Urinary bladder (tissue), 3 donors: ENCODE measurements at regions not wholly inside any gene's neighbourhood (a gene's known extent, or its start where the extent isn't known, plus 50 kb on each side); places are given as distances from the start of the nearest gene placed in this dataset.
A peak's percentile ranks its signal among the peaks of the same experiment; 100 is the strongest.

Experiments used
- DNase-seq: peaks from one replicate; pipeline ENCODE4 v3.0.0-alpha.2; 2015; ENCODE audit errors: extremely low spot score
- H3K27ac ChIP-seq: one replicate; pipeline ENCODE4 v1.5.1; 2013; ENCODE audit warnings: low read depth, mild to moderate bottlenecking, moderate library complexity
- H3K36me3 ChIP-seq: one replicate; pipeline ENCODE4 v1.6.1; 2013; ENCODE audit warnings: mild to moderate bottlenecking, moderate library complexity; ENCODE audit not compliant: insufficient read depth
- H3K4me1 ChIP-seq: one replicate; pipeline ENCODE4 v1.6.1; 2013; ENCODE audit warnings: mild to moderate bottlenecking, moderate library complexity; ENCODE audit not compliant: insufficient read depth
- H3K4me3 ChIP-seq: one replicate; pipeline ENCODE4 v1.5.1; 2013; ENCODE audit warnings: low read depth, low read length
- WGBS: extraction: QIAGEN DNeasy Blood & Tissue Kit; methylation state at CpG from one replicate; pipeline ENCODE4 v1.1.7; 2013; 5-methylcytosine and 5-hydroxymethylcytosine counted together
- donor health status: healthy with polysubstance abuse.
- donor health status: healthy.

- Histone ChIP-seq H3K4me1 (no peaks in the 10 kb centered on the region), H3K36me3 (no peaks in the 10 kb centered on the region), H3K27ac (no peak overlapping the region), H3K4me3 (no peak overlapping the region)
- 76% methylated on average over 3 of the region's 3 CpGs for WGBS
- DNase-seq, result no peak
These were observed 391.1 kb upstream of the MEX3C start for GRCh38 chr18:51588616-51589015.

DNA sequence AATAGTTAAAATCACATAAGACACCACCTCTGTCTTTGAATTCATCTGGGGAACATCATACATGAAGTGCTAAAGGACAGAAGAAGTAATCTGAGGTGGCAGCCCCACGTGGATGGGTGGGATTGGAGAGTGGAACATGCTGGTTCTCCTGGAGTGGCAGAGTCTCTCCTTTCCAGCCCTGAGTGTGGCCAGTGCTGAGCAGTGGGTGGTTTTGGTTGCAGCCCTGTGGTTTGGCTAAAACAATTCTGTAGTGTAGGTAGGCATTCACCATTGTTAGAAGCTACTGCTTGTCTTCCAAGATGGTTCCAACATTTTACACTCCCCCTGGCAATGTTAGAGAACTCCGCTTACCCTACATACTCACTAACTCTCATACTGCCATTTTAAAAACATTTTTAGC, 396.4 kb upstream of the MEX3C start:
- no peaks in the 10 kb centered on the region for H3K4me1 ChIP-seq
- WGBS, result 65% methylated on average over 2 of the region's 2 CpGs
- no peak overlapping the region for H3K27ac ChIP-seq
- no peaks in the 10 kb centered on the region for H3K36me3 ChIP-seq
- H3K4me3 ChIP-seq, result no peak overlapping the region
- DNase-seq, result no peak

GRCh38 chr18:51603111-51603510, 405.6 kb upstream of the MEX3C start:
- H3K4me1 ChIP-seq, result no peaks in the 10 kb centered on the region
- no peak for DNase-seq
- no peak overlapping the region for H3K27ac ChIP-seq

GRCh38 chr18:51603551-51603950, 406.1 kb upstream of the MEX3C start:
- no peak overlapping the region for H3K27ac ChIP-seq
- H3K4me1 ChIP-seq, result no peaks in the 10 kb centered on the region
- no peak for DNase-seq
- H3K36me3 ChIP-seq, result no peaks in the 10 kb centered on the region
- no peak overlapping the region for H3K4me3 ChIP-seq
- 41% methylated on average over 4 of the region's 4 CpGs for WGBS

More at GRCh38 chr18:51603111-51603510, 405.6 kb upstream of the MEX3C start:
- no peaks in the 10 kb centered on the region for H3K36me3 ChIP-seq
- H3K4me3 ChIP-seq, result no peak overlapping the region

GRCh38 chr18:51610481-51610880, 413.0 kb upstream of the MEX3C start:
- no peaks in the 10 kb centered on the region for H3K36me3 ChIP-seq
- peaks cover 3% of the 10 kb centered on the region for H3K4me1 ChIP-seq
- H3K4me3 ChIP-seq, result no peak overlapping the region
- DNase-seq, result no peak
- WGBS, result 67% methylated on average over 1 of the region's 1 CpG
- H3K27ac ChIP-seq, result no peak overlapping the region

GRCh38 chr18:51611326-51611725, 413.8 kb upstream of the MEX3C start:
- Histone ChIP-seq H3K27ac (no peak overlapping the region), H3K4me1 (peaks cover 3% of the 10 kb centered on the region), H3K4me3 (no peak overlapping the region), H3K36me3 (no peaks in the 10 kb centered on the region)
- no peak for DNase-seq
- whole genome bisulfite sequencing, result 74% methylated on average over 1 of the region's 1 CpG

DNA sequence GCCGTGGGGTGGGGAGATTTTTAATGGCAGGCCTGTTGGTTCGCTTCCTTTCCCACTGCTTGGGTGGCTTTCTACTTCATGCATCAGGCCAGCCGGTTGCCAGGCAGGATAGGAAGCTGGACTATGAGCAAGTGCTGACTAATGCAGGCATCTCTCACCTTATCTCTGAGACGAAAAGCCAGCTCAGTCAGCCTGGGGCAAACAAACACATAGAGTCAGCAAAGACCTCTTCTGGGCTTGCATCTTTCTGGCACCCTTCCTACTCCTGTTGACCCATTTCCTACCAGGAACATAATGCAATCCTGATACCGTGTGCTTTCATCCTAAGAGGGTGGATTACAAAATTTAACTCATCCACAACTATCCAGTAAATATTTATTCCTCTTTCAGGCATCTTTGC, 416.6 kb upstream of the MEX3C start:
- peaks cover 3% of the 10 kb centered on the region for H3K4me1 ChIP-seq
- no peak overlapping the region for H3K4me3 ChIP-seq
- no peaks in the 10 kb centered on the region for H3K36me3 ChIP-seq
- DNase-seq, result no peak
- no peak overlapping the region for H3K27ac ChIP-seq
- 41% methylated on average over 5 of the region's 5 CpGs for WGBS

DNA sequence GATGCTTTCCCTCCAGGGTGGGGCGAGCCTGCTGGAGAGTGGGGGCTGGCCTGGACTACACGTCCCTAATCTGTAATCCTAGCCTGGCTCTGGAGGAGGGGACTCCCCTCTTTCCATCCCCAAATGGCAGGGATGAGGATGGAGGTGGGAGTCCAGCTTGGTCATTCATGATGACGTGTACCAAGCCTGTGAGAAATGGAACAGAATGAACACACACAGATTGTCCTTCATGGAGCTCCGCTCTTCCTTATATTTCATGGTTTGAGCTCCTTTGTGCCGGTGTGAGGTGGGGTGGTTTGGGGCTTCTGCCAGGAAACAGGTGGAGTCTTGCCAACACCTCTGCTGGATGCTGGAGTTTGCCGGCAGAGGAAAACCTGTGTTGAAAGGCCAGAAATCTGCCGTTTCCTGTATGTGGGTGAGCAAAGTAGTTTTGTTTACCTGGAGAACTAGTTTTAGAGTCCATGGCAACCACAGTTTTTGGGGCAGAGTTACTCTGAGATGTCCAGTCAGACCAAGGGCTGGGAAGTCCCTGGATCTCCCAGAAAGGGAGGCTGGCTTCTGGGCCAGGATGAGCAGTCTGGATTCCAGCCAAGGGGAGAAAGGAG, 417.6 kb upstream of the MEX3C start:
- Histone ChIP-seq H3K36me3 (no peaks in the 10 kb centered on the region), H3K4me1 (peaks cover 3% of the 10 kb centered on the region), H3K4me3 (no peak overlapping the region), H3K27ac (no peak overlapping the region)
- 51% methylated on average over 7 of the region's 7 CpGs for WGBS
- no peak for DNase-seq

GRCh38 chr18:51617167-51617566, 419.7 kb upstream of the MEX3C start:
- 47% methylated on average over 4 of the region's 4 CpGs for WGBS
- no peak overlapping the region for H3K4me3 ChIP-seq
- no peak overlapping the region for H3K27ac ChIP-seq
- H3K36me3 ChIP-seq, result no peaks in the 10 kb centered on the region
- no peak for DNase-seq
- H3K4me1 ChIP-seq, result peaks cover 3% of the 10 kb centered on the region

DNA sequence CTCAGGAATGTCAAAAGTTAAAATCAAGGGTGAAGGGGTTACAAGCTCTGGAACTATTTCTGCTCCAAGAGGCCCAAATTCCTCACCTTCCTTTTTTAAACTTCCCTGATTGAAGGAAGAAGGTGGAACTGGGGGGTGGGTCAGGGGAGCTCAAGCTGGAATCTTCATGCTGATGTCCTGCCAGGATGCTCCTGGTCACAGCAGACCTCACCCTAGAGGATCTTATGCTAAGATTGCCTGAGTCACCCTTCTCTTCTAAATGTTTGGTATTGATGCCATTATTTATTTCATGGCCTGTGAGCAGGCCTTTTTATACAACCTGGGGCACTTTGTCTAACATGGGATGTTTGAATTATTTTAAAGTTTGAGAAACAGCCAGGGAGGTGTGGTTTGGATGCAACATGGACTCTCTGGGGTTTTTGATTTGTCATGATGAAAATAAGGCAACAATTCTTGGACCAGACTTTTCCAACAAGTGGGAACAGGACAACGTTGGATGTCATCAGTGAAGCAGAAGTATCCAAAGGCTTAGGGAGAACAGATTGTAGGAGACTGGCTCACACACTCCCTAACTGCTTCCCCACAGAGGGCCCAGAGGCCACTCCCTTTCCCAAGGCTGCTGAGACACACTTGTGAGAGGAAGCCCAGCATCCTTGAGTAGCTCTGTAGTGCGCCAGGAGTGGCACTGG, 420.2 kb upstream of the MEX3C start:
- no peaks in the 10 kb centered on the region for H3K36me3 ChIP-seq
- 71% methylated on average over 2 of the region's 2 CpGs for WGBS

DNA sequence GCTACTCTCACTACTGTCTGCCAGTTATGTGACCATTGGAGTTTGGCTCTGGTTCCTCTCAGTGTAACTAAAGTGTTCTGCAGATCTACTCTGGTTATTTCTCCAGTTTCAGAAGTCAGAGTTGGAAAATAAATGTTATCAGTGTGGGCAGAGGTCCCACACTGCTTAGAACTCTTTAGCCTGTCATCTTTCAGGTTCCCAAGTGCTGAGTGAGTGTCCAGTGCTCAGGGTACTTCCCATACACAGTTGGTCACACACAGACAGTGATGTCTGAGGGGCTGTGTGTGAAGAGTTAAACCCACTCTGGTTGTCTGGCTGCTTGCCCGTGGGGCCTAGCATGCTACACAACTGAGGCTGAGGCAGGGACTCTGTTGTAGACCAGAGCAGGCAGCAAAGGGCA, 421.8 kb upstream of the MEX3C start:
- no peak for DNase-seq
- WGBS, result 20% methylated on average over 1 of the region's 1 CpG
- Histone ChIP-seq H3K27ac (no peak overlapping the region), H3K36me3 (no peaks in the 10 kb centered on the region), H3K4me1 (peaks cover 3% of the 10 kb centered on the region), H3K4me3 (no peak overlapping the region)

More for the DNA sequence above, 420.2 kb upstream of the MEX3C start:
- peaks cover 3% of the 10 kb centered on the region for H3K4me1 ChIP-seq
- no peak overlapping the region for H3K4me3 ChIP-seq
- no peak overlapping the region for H3K27ac ChIP-seq
- DNase-seq, result no peak

DNA sequence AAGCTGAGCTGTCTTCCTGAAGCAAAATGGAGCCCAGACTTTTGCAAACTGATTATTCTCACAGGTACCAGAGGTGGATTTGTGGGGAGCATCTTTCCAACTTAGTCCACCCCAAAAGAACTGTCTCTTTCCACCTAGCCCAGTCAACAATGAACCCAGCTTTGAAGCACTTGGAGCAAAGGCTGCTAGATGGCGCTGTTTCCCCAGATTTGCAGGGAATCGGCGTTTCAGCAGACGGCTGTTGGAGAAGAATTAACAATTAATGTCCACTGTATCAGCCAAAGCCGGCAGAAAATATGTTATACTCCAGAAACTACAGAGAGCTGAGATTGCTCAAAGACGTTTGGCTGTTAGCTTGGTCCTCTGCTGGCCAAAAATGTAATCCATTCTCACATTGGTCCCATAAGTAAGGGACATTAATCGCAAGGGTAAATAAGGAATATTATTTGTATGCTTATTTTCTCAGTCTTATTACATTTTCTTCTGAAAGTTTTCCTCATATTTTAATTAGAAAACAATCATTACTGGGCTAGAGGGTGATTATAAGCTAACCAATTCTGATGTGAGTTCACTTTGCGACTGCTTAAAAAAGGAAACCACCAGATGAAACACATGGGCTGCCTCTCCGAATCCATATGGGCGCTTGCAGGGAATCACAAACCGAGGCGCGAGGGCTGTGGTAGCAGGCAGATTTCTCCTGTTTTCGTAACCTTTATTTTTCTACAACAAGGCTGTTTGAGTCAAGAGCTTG, 423.8 kb upstream of the MEX3C start:
- H3K4me1 ChIP-seq, result no peaks in the 10 kb centered on the region
- no peak overlapping the region for H3K4me3 ChIP-seq
- peak; percentile 35 for DNase-seq
- no peak overlapping the region for H3K27ac ChIP-seq
- H3K36me3 ChIP-seq, result no peaks in the 10 kb centered on the region
- 37% methylated on average over 14 of the region's 14 CpGs for WGBS

DNA sequence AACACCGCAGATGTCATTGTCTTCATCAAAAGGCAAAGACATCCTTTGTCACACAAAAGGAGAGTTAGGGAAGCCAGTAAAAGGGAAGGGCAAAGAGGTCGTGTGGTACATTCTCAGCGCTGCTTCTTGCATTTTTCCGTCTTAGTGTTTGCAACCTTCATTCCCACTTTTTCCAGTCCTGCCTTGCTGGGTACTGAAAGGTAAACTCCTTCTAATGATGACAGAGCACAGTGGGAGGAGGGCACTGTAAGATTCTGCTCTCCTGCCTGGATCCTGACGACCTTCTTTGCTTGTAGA, 424.3 kb upstream of the MEX3C start:
- no peaks in the 10 kb centered on the region for H3K36me3 ChIP-seq
- no peak overlapping the region for H3K4me3 ChIP-seq
- H3K27ac ChIP-seq, result no peak overlapping the region
- no peak for DNase-seq
- 42% methylated on average over 5 of the region's 5 CpGs for WGBS
- H3K4me1 ChIP-seq, result no peaks in the 10 kb centered on the region

DNA sequence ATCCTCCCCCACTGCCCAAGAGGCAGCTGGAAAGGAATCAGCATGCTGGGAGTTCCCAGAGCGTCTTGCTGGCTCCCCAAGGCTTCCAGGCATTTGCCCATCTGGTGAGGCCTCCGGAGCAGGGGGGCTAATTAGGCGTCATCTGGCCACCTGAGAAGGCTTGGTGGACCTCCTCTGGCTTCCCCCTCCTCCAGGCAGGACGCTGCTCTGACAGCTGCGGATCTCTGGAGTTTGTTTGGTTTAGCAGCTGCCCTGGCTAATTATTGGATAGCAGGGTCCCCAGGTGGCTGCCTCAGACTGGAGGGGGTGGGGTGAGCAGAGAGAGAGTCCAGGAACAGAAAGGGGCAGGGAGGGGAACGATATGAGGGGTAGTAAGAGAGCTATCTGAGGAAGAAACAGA, 425.2 kb upstream of the MEX3C start:
- no peak overlapping the region for H3K4me3 ChIP-seq
- WGBS, result 18% methylated on average over 6 of the region's 6 CpGs
- H3K27ac ChIP-seq, result no peak overlapping the region
- H3K4me1 ChIP-seq, result no peaks in the 10 kb centered on the region
- no peak for DNase-seq
- no peaks in the 10 kb centered on the region for H3K36me3 ChIP-seq
